Neural progenitor cell (in vitro differentiated cells): ENCODE measurements at regions not wholly inside any gene's neighbourhood (a gene's known extent, or its start where the extent isn't known, plus 50 kb on each side); places are given as distances from the start of the nearest gene placed in this dataset.
"Not testable (repeated sequence)": the region's sequence is repeated elsewhere in the genome, so short reads cannot be mapped to it uniquely, and the experiment has no call there.

ENCODE experiments used
- DNase-seq: peaks from one replicate; pipeline ENCODE4 v3.0.0-alpha.2; 2016; ENCODE audit warnings: low spot score
- H2AFZ ChIP-seq: fragments of 200-600 bp; sonication (generic); replicated peaks from 2 replicates; pipeline ENCODE4 v1.6.1; 2016; ENCODE audit warnings: antibody characterized with exemption
- H3F3A ChIP-seq: fragments of 200-600 bp; sonication (generic); 2 replicates; pipeline ENCODE4 v1.6.1; 2016; ENCODE audit warnings: antibody characterized with exemption, low read depth
- H3K27ac ChIP-seq: fragments of 200-600 bp; sonication (generic); 2 replicates; pipeline ENCODE4 v1.5.1; 2016; ENCODE audit warnings: mild to moderate bottlenecking
- H3K27me3 ChIP-seq: fragments of 200-600 bp; sonication (generic); 2 replicates; pipeline ENCODE4 v1.6.1; 2016; ENCODE audit warnings: mild to moderate bottlenecking, moderate library complexity
- H3K36me3 ChIP-seq: fragments of 200-600 bp; sonication (generic); 2 replicates; pipeline ENCODE4 v1.5.1; 2016
- H3K4me1 ChIP-seq: fragments of 200-600 bp; sonication (generic); 2 replicates; pipeline ENCODE4 v1.6.1; 2016; ENCODE audit warnings: mixed run types
- H3K4me2 ChIP-seq: fragments of 200-600 bp; sonication (generic); 2 replicates; pipeline ENCODE4 v1.6.1; 2016
- H3K4me3 ChIP-seq: fragments of 200-600 bp; sonication (generic); 2 replicates; pipeline ENCODE4 v1.5.1; 2016
- H3K79me2 ChIP-seq: fragments of 200-600 bp; sonication (generic); 2 replicates; pipeline ENCODE4 v1.6.1; 2016; ENCODE audit warnings: low read depth
- H3K9ac ChIP-seq: fragments of 200-600 bp; sonication (generic); 2 replicates; pipeline ENCODE4 v1.6.1; 2016
- H3K9me3 ChIP-seq: fragments of 200-600 bp; sonication (generic); 2 replicates; pipeline ENCODE4 v1.5.1; 2016; ENCODE audit warnings: low read depth
- H4K20me1 ChIP-seq: fragments of 200-600 bp; sonication (generic); 2 replicates; pipeline ENCODE4 v1.6.1; 2016; ENCODE audit warnings: low read depth
- H3K27ac Mint-ChIP-seq: 3 replicates; pipeline ENCODE4 v1.8.0; 2021; ENCODE audit warnings: mixed read lengths
- H3K27me3 Mint-ChIP-seq: 2 replicates; pipeline ENCODE4 v1.8.0; 2022; ENCODE audit warnings: low read depth, mild to moderate bottlenecking, inconsistent platforms, moderate library complexity, mixed read lengths; ENCODE audit not compliant: insufficient read depth
- H3K36me3 Mint-ChIP-seq: 3 replicates; pipeline ENCODE4 v1.8.0; 2021; ENCODE audit warnings: mixed read lengths
- H3K4me1 Mint-ChIP-seq: 3 replicates; pipeline ENCODE4 v1.8.0; 2021; ENCODE audit warnings: mixed read lengths
- H3K4me3 Mint-ChIP-seq: 3 replicates; pipeline ENCODE4 v1.8.0; 2021; ENCODE audit warnings: mild to moderate bottlenecking, moderate library complexity, mixed read lengths
- H3K9me3 Mint-ChIP-seq: 3 replicates; pipeline ENCODE4 v1.8.0; 2020; ENCODE audit warnings: mixed read lengths
- CTCF ChIP-seq: fragments of 200-600 bp; sonication (generic); IDR thresholded peaks from 2 replicates; pipeline ENCODE4 v1.5.1; 2017; ENCODE audit warnings: antibody characterized with exemption, mild to moderate bottlenecking
- EZH2 ChIP-seq: fragments of 200-600 bp; sonication (generic); IDR thresholded peaks from 2 replicates; pipeline ENCODE4 v1.6.1; 2017; ENCODE audit warnings: antibody characterized with exemption, mild to moderate bottlenecking, moderate library complexity
- EZH2phosphoT487 ChIP-seq: fragments of 200-600 bp; sonication (generic); IDR thresholded peaks from 2 replicates; pipeline ENCODE4 v1.6.1; 2017; ENCODE audit warnings: antibody characterized with exemption

GRCh38 chr13:44054525-44054924 lies 174.8 kb downstream of the LACC1 start:
- H3F3A ChIP-seq, result peaks cover 11% of the 10 kb centered on the region
- Mint-ChIP-seq H3K4me1 (peaks cover 69% of the 10 kb centered on the region), H3K9me3 (no peaks in the 10 kb centered on the region)

DNA sequence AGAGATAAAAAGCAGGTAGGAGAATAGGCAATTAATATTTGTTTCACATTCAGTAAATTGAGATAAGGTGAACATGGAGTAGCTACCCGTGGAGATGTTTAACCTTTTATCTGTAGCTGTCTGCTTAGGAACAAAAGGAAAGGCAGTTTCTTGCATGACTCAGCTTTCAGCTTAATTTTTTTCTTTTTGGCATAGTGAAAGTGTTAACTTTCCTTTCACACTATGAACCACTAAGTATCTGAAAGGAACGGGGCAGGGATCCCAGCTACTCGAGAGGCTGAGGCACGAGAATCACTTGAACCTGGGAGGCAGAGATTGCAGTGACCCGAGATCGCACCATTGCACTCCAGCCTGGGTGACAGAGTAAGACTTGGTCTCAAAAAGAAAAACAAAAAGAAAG lies 176.0 kb downstream of the LACC1 start:
- H3K27ac Mint-ChIP-seq, result peak overlapping the region; percentile 97

More at GRCh38 chr13:44054525-44054924, 174.8 kb downstream of the LACC1 start:
- no peak overlapping the region for H2AFZ ChIP-seq
- Mint-ChIP-seq H3K4me3 (no peak overlapping the region), H3K27ac (peak overlapping the region; percentile 99), H3K27me3 (no peaks in the 10 kb centered on the region), H3K36me3 (no peaks in the 10 kb centered on the region)
- no peaks in the 10 kb centered on the region for H3K36me3 ChIP-seq
- TF ChIP-seq EZH2 (no peak), EZH2phosphoT487 (no peak), CTCF (no peak)
- H3K9ac ChIP-seq, result no peak overlapping the region
- no peak for DNase-seq
- no peaks in the 10 kb centered on the region for H3K9me3 ChIP-seq
- H3K4me3 ChIP-seq, result no peak overlapping the region
- H3K79me2 ChIP-seq, result no peaks in the 10 kb centered on the region
- no peaks in the 10 kb centered on the region for H3K27me3 ChIP-seq
- H3K4me1 ChIP-seq, result peaks cover 13% of the 10 kb centered on the region
- no peak overlapping the region for H3K27ac ChIP-seq
- H3K4me2 ChIP-seq, result no peak overlapping the region
- H4K20me1 ChIP-seq, result no peaks in the 10 kb centered on the region

GRCh38 chr13:44058067-44058466 lies 178.4 kb downstream of the LACC1 start:
- H3K9me3 Mint-ChIP-seq, result peaks cover 13% of the 10 kb centered on the region
- DNase-seq, result no peak
- H3K4me1 ChIP-seq, result no peaks in the 10 kb centered on the region
- no peak for TF ChIP-seq EZH2phosphoT487
- no peak for TF ChIP-seq CTCF
- TF ChIP-seq EZH2, result no peak
- no peaks in the 10 kb centered on the region for H3K27me3 ChIP-seq
- no peaks in the 10 kb centered on the region for H4K20me1 ChIP-seq
- H3F3A ChIP-seq, result peaks cover 3% of the 10 kb centered on the region
- H3K27ac ChIP-seq, result no peak overlapping the region
- no peak overlapping the region for H3K4me2 ChIP-seq
- H3K9me3 ChIP-seq, result no peaks in the 10 kb centered on the region
- no peaks in the 10 kb centered on the region for H3K79me2 ChIP-seq
- H3K4me3 Mint-ChIP-seq, result no peak overlapping the region
- H3K4me3 ChIP-seq, result no peak overlapping the region
- peaks cover 3% of the 10 kb centered on the region for H3K36me3 Mint-ChIP-seq
- H3K27me3 Mint-ChIP-seq, result peaks cover 2% of the 10 kb centered on the region
- H3K27ac Mint-ChIP-seq, result no peak overlapping the region
- peaks cover 61% of the 10 kb centered on the region for H3K4me1 Mint-ChIP-seq
- no peaks in the 10 kb centered on the region for H3K36me3 ChIP-seq
- H3K9ac ChIP-seq, result no peak overlapping the region
- H2AFZ ChIP-seq, result no peak overlapping the region

More for the DNA sequence above, 176.0 kb downstream of the LACC1 start:
- Mint-ChIP-seq H3K4me3 (peak overlapping the region; percentile 57), H3K4me1 (peaks cover 68% of the 10 kb centered on the region)
- H3F3A ChIP-seq, result peaks cover 11% of the 10 kb centered on the region
- not testable (repeated sequence) for H3K9me3 Mint-ChIP-seq, H3K4me2 ChIP-seq, H3K36me3 ChIP-seq, DNase-seq, H4K20me1 ChIP-seq, H3K9ac ChIP-seq, H3K27ac ChIP-seq, H3K27me3 ChIP-seq, H3K79me2 ChIP-seq, H3K36me3 Mint-ChIP-seq, H3K4me3 ChIP-seq, H2AFZ ChIP-seq, H3K9me3 ChIP-seq, H3K27me3 Mint-ChIP-seq
- H3K4me1 ChIP-seq, result peaks cover 13% of the 10 kb centered on the region

DNA sequence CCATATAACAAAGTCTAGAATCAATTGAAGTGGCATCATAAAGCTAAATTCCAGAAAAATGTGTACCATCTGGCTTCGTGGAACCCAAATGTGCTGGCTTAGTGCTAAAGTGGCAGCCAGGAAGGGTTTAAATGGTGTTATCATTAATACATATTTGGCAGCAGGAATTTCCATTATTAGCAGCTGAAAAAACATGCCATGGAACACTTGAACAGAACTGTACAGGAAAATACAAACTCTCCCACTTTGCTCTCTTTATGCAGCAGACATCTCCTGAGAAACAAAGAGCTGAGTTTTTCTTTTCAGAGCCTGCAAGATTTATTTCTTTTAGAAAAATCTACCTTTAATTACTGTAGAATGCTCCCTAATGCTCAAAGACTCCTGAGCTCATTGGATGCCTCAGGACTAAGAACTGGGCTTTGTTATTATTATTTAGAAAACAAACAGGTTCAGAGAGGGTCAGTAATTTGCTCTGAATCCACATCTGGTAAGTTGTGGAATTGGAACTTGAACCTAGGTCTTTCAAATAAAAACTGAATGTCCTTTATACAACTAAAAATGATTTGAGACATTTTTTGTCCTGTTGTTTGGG lies 179.0 kb downstream of the LACC1 start:
- Histone ChIP-seq H3K4me3 (no peak overlapping the region), H3K27ac (no peak overlapping the region), H2AFZ (no peak overlapping the region), H3K4me1 (no peaks in the 10 kb centered on the region), H3K9ac (no peak overlapping the region), H3K79me2 (no peaks in the 10 kb centered on the region), H3F3A (no peaks in the 10 kb centered on the region), H4K20me1 (no peaks in the 10 kb centered on the region), H3K4me2 (no peak overlapping the region), H3K27me3 (no peaks in the 10 kb centered on the region), H3K36me3 (no peaks in the 10 kb centered on the region), H3K9me3 (no peaks in the 10 kb centered on the region)
- Mint-ChIP-seq H3K4me3 (no peak overlapping the region), H3K4me1 (peaks cover 55% of the 10 kb centered on the region), H3K27me3 (peaks cover 7% of the 10 kb centered on the region), H3K36me3 (peaks cover 3% of the 10 kb centered on the region), H3K9me3 (peaks cover 13% of the 10 kb centered on the region), H3K27ac (peak overlapping the region; percentile 61)
- TF ChIP-seq EZH2phosphoT487, result no peak
- TF ChIP-seq CTCF, result no peak
- TF ChIP-seq EZH2, result no peak
- DNase-seq, result no peak
